ENCODE measurements at regions not wholly inside any gene's neighbourhood (a gene's known extent, or its start where the extent isn't known, plus 50 kb on each side); places are given as distances from the start of the nearest gene placed in this dataset.
"Not testable (repeated sequence)": the region's sequence is repeated elsewhere in the genome, so short reads cannot be mapped to it uniquely, and the experiment has no call there.

DNA sequence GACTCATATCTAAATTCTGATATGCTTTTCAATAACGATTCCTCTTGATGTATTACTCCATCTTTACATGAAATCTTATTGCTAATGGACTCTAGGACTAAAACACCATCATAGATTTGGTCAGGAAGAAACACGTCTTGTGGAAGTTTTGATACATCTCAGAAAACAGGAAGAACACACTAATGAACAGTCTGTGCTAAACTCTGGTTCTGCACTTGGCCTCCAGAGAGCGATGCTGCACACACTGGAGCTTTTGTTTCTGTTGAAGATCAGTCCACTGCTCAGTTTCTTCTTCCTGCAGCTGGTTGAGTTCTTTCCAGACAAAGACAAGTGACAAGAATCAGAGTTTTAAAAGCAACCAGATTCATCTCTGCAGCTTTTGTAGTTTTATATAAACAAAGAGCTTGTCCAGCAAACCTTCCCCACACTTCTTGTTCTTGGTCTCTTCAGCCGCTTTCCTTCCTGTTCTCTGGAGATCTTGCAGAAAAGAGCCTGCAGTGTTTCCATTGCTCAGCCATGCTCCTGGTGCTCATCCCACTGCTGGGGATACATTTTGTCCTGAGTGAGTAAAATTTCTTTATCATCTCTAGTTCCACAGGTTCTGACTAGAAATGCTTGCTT, 229.1 kb upstream of the OR4E1 start:
- DNase-seq (ENCODE audit: low spot score), result no peak

DNA sequence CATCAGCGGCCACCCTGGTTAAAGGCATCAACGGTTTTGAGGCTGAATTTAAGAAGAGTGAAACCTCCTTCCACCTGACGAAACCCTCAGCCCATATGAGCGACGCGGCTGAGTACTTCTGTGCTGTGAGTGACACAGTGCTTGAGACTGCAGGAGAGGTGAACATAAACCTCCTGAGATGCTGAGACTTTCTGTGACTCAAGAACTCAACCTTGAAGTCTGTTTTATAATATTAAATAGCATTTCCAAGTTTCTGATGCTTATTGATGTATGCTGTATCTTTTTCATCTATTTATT, 221.2 kb upstream of the OR4E1 start:
- DNase-seq (ENCODE audit: low spot score), result not testable (repeated sequence)

DNA sequence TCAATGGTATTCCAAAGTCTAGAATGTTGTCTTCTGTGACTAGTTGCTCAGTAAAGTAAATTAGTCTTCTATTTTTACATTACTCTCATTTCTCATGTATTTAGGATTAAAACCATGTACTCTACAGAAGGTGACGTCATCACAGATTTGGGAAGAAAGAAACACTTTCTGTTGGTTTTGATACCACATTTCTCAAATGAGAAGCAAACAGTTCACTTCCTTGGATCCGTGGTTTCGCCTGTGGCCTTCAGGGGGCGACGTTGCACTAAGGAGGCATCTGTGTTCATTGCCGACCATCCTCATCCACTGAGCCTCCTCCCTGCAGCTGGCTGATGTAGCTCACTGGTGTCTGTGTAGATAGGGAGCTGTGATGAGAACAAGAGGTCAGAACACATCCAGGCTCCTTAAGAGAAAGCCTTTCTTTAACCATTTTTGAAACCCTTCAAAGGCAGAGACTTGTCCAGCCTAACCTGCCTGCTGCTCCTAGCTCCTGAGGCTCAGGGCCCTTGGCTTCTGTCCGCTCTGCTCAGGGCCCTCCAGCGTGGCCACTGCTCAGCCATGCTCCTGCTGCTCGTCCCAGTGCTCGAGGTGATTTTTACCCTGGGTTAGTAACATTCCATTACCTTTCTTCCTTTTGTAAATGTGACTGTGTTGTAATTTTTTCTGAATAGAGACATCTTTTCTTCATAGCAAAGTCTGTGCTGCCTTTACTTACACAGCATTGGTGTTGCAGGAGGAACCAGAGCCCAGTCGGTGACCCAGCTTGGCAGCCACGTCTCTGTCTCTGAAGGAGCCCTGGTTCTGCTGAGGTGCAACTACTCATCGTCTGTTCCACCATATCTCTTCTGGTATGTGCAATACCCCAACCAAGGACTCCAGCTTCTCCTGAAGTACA, 220.6 kb upstream of the OR4E1 start:
- no peak for DNase-seq (ENCODE audit: low spot score)

DNA sequence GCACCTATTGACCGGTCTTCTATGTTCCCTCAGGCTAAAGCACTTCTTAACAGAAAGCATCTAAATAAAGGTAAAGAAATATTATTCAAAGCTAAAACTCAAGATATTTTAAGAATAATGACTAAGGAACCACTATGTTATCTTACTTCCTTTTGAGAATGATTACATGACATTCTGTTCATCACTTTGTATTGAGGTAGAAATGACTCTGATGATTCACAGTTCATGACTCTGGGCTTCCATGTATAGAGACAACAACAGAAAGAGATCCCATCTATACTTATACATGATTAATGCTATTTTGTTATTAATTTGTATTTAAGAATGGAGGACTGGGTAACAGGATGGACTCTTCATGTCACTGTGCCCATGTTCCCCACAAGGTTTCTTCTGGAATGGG, 218.3 kb upstream of the OR4E1 start:
- DNase-seq (ENCODE audit: low spot score), result no peak

DNA sequence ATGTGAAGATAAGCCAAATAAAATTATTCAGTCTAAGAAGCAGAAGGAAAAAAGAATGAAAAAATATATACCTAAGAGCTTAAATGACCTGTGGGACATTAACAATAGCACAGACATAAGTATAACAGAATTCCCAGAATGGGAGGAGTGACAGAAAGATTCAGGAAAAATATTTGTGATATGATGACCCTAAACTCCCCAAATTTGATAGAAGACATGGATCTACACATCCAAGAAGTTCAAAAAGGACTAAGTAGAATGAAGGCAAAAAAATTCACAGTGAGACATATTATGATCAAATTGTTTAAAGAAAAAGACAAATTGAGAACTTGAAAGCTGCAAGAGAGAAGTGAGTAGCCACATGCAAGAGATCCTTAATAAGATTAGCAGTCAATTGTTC, 211.4 kb upstream of the OR4E1 start:
- no peak for DNase-seq (ENCODE audit: low spot score)

DNA sequence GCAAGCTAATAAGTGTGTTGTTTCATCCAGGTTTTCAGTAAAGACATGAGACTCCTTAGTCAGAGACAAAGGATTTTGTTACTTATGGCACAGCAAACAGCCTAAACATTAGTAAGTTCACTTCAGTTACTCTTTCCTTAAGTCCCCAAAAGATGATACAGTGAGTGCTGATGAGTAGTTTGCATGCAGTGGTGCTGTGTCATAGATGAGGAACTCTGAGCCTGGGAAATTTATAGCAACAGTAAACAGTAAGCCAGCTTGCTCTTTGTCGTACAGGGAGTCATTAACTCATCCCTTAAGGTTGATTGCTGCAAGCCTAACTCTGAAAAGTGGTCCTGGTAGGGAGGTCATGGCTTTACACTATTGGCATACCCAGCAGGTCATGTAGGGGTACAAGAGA, 208.6 kb upstream of the OR4E1 start:
- no peak for DNase-seq (ENCODE audit: low spot score)

DNA sequence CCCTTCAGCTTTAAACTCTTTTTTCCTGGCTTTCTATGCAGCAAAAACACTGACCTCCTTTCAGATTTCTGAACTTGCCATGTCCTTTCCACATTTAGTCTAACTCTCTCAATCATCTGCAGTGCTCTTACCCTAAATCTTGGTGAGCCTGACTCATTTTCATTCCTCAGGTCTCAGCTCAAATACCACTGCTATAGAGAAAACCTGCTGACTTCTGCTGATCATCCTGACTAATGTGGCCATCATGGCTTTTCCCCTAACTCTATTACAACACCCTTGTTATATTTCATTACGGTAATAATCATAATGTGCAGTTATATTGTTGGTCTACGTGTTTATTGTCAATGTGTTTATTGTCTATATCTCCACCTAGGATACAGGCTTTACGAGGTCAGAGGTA, 207.3 kb upstream of the OR4E1 start:
- no peak for DNase-seq (ENCODE audit: low spot score)

DNA sequence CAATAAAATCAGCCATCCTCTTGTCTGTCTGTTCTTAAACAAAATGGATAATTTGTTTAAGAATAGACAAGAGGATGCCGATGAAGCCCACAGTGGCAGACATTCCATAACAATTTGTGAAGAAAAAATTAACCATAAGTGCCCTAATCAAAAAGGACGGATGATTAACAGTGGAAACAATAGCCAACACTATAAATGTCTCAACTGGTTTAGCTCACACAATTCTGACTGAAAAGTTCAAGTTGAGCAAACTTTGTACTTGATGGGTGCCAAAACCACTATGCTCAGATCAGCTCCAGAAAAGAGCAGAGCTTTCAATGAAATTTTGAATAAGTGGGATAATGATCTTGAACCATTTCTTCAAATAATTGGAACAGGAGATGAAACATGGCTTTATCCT, 202.2 kb upstream of the OR4E1 start:
- no peak for DNase-seq (ENCODE audit: low spot score)

DNA sequence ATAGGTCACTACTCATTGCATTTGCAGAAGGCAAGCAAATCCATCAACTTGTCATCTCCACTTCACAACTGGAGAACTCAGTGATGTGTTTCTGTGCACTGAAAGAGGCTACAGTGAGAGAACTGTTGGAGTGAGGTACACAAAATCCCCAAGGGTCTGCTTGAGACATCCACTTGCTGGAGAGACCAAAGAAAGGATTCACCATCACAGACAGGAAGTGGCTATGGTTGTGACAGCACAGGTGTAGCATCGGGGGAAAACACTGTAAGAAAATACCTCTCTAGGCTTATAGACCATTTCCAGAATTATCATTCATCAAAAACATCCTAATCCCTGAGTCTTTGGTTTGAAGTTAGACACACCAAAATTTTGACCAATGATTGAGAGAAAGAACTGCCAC, 201.3 kb upstream of the OR4E1 start:
- no peak for DNase-seq (ENCODE audit: low spot score)

DNA sequence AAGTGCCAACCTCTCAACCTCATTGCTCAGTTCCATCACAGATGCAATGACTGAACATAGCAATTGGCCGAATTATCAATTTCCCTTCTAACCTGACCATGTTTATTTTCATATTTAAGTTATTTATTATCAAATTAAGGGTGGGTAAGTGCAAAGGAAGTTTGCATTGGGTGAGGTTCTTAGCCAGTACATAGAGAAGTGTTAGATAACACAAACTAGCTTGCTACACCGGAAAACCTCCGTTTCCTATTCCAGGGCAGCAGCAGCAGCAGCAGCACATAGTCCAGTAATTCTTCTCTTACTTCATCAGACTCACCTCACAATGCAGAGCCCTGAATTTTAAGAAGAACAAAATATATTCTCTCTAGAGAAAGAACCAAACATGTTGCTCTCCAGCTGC, 200.5 kb upstream of the OR4E1 start:
- no peak for DNase-seq (ENCODE audit: low spot score)

DNA sequence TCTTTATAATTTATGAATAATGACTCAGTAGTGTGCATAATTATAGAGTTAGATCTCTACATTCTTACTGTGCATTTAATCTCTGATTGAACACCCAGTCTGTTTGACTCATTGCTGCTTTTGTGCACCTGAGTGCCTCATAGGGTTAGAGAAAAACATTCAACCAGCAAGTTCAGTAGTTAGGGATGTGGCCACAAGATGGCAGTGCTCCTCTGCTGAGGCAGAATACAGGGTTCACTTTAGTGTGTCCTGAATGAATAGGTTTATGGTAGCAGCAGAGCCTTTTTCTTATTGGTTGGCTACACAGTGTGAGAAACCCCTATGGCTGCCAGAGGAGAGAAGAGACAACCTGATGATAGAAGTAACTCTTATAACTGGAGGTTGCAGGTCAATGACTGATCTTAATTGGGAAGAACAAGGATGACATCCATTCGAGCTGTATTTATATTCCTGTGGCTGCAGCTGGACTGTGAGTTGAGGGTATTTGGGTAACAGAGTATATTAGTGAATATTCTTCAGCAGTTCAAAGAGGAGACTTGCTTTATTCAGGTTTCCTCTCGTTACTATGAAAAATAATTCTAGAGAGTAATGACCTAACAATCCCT, 194.9 kb upstream of the OR4E1 start:
- peak; percentile 48 for DNase-seq (ENCODE audit: low spot score)

DNA sequence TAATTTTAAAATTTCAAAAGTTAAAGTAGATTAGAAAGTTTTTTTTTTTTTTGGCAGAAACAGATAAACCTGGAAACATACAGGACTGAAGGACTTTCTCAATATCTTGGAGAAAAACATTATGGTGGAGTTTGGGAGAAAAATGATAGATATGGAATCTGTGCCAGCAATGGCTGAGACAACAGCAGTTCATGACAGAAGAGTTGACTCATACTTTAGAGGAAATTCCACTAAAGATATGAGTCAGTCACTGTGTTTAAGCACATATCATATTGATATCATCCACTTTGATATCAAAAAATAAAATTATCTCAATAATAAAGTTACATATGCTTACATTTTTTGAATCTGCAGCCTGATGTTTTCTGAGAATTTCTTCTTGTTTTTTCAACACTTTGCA, 193.9 kb upstream of the OR4E1 start:
- no peak for DNase-seq (ENCODE audit: low spot score)

DNA sequence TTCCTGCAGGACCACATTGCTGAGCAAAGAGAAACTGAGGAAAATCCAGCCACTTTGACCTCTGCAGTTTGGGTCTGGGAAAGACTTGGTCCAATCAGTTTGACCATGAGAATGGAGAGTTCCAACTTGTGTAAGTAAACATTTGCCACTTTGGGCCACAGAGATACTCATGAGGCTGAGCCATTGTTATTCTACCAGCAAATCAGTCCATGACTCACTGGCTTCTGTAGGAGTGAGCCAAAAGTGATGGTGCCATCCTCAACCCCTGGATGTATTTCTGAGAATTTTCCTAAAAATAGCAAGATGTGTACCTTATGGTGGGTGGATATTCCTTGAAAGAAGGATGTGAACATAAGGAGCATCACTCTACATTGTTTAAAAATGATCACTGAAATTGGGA, 192.9 kb upstream of the OR4E1 start:
- DNase-seq (ENCODE audit: low spot score), result no peak

DNA sequence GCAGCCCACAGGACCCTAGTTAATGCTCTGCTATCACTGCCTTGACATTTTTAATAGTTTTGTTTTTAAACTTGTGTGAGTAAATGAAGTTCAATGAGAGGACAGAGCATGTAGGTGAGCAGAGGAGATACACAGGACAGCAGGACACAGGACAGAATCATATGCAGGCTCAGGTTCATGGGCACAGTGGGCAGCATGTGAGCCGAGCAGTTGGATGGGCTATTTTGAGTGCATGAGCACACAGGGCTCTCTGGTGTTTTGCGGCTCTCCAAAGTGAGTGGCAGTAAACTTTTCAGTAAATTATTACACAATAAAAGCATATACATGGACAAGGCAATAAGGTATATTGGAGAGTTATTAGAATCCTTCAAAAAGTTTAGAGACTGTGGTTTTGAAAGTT, 189.7 kb upstream of the OR4E1 start:
- no peak for DNase-seq (ENCODE audit: low spot score)

DNA sequence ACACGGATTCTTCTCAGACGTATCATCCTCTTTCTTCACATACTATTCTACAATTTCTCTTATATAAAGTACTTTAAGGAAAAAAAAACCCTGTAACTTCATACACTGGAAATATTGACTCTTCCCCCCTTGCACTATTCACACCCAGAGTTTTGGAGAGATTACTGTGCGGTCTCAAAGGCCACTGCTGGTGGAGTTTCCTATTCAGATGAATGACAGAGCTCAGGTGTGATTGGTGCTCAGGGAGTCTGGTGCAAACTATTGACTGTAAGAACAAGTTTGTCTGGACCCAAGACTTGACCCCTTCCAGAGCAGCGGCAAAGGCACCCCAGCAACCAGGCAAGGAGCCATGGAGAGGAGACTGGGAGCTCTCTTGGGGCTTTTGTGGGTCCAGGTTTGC, 187.5 kb upstream of the OR4E1 start:
- no peak for DNase-seq (ENCODE audit: low spot score)

DNA sequence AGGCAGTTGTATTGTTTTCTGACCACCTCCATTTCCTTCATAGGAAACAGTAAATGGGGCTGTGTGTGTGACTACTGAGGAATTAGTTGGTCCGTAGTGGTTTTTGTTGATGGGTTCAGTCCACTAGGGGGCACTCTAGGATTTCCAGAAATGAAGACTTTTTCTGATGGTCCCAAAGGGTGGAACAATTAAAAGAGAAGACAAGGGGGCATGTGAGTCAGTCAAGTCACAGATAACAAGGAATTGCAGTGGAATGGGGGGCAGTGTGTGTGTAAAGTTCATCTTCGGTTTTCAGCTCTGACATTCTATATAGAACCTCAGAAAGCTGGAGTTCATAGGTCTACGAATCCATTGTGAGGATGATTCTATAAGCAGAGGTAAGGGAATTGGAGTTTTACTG, 186.6 kb upstream of the OR4E1 start:
- DNase-seq (ENCODE audit: low spot score), result peak; percentile 21

DNA sequence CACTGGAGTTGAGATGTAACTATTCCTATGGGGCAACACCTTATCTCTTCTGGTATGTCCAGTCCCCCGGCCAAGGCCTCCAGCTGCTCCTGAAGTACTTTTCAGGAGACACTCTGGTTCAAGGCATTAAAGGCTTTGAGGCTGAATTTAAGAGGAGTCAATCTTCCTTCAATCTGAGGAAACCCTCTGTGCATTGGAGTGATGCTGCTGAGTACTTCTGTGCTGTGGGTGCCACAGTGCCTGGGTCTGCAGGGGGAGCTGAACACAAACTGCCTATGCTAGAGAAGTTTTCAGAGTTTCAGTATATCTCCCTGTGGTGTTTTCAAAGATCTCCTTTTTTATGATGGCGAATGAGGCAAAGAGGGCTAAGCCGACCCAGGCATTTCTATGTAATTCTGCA, 179.2 kb upstream of the OR4E1 start:
- no peak for DNase-seq (ENCODE audit: low spot score)

DNA sequence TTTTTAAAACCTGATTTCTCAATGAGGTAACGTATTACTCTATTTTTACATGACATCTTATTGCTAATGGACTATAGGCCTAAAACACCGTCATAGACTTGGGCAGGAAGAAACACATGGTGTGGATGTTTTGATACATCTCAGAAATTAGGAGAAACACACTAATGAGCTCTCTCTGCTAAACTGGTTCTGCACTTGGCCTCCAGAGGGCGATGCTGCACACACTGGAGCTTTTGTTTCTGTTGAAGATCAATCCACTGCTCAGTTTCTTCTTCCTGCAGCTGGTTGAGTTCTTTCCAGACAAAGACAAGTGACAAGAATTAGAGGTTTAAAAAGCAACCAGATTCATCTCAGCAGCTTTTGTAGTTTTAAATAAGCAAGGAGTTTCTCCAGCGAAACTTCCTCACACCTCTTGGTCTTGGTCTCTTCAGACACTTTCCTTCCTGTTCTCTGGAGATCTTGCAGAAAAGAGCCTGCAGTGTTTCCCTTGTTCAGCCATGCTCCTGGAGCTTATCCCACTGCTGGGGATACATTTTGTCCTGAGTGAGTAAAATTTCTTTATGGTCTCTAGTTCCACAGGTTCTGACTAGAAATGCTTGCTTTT, 178.5 kb upstream of the OR4E1 start:
- DNase-seq (ENCODE audit: low spot score), result peak; percentile 17

DNA sequence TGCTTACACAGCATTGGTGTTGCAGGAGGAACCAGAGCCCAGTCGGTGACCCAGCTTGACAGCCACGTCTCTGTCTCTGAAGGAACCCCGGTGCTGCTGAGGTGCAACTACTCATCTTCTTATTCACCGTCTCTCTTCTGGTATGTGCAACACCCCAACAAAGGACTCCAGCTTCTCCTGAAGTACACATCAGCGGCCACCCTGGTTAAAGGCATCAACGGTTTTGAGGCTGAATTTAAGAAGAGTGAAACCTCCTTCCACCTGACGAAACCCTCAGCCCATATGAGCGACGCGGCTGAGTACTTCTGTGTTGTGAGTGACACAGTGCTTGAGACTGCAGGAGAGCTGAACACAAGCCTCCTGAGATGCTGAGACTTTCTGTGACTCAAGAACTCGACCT, 173.3 kb upstream of the OR4E1 start:
- DNase-seq (ENCODE audit: low spot score), result not testable (repeated sequence)

DNA sequence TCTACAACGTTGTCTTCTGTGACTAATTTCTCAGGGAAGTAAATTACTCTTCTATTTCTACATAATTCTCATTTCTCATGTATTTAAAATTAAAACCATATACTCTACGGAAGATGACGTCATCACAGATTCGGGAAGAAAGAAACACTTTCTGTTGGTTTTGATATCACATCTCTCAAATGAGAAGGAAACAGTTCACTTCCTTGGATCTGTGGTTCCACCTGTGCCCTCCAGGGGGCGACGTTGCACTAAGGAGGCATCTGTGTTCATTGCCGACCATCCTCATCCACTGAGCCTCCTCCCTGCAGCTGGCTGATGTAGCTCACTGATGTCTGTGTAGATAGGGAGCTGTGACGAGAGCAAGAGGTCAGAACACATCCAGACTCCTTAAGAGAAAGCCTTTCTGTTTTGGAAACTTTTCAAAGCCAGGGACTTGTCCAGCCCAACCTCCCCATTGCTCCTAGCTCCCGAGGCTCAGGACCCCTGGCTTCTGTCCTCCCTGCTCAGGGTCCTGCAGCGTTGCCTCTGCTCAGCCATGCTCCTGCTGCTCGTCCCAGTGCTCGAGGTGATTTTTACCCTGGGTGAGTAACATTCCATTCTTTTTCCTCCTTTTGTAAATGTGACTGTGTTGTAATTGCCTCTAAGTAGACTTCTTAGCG, 172.7 kb upstream of the OR4E1 start:
- peak; percentile 16 for DNase-seq (ENCODE audit: low spot score)

DNA sequence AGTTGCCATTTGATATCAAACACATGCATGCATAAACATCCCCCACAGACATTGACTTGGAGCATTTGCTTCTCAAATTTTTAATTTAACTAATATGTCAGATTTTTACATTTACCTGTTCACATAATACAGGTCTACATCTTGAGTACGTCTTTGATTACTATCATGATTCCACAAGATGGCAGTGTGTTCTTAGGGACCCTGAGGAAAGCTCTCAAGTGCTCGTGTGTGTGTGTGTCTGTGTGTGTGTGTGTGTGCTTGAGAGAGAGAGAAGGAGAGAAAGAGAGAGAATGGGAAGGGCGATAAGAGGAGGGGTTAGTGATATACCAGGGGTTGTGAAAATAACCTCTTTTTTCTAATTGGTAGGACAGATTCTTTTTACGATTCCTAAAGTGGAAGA, 167.1 kb upstream of the OR4E1 start:
- DNase-seq (ENCODE audit: low spot score), result no peak

DNA sequence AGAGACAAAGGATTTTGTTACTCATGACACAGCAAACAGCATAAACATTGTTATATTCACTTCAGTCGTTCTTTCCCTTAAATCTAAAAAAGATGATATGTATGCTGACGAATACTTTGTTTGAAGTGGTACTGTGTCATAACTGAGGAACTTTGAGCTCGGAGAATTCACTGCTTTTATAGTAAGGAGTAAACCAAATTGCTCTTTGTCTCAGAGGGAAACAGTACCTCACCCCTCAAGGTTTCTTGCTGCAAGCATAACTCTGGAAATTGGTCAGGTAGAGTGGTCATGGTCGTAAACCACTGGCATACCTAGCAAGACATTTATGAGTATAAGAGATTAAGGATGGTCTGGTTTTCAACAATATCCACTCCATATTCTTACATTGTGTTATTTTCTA, 160.2 kb upstream of the OR4E1 start:
- DNase-seq (ENCODE audit: low spot score), result no peak

DNA sequence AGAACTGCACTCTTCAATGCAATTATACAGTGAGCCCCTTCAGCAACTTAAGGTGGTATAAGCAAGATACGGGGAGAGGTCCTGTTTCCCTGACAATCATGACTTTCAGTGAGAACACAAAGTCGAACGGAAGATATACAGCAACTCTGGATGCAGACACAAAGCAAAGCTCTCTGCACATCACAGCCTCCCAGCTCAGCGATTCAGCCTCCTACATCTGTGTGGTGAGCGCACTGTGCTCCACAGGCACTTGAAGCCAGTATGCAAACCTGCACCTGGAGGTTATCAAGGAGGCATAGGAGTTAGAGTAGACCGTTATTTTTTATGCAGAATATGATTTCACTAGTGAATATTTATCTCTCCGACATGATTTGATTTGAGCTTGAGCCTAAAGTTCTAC, 152.2 kb upstream of the OR4E1 start:
- DNase-seq (ENCODE audit: low spot score), result no peak

Measured in COLO829 (cell line).